ENCODE measurements at regions not wholly inside any gene's neighbourhood (a gene's known extent, or its start where the extent isn't known, plus 50 kb on each side); places are given as distances from the start of the nearest gene placed in this dataset.

- ATAC-seq (ENCODE audit: insufficient read depth, low read depth), result no peak
- no peak overlapping the region for H3K27ac ChIP-seq (ENCODE audit: low read length)
- no peak for DNase-seq
- H3K27me3 ChIP-seq (ENCODE audit: insufficient read depth, low read length, poor library complexity), result no peaks in the 10 kb centered on the region
- H2AFZ ChIP-seq (ENCODE audit: low read depth, low read length), result no peak overlapping the region
- no peak overlapping the region for H3K4me3 ChIP-seq (ENCODE audit: low read depth in 1 of 2, low read length in 2 of 2)
- no peak for TF ChIP-seq EZH2 (IDR thresholded peaks at IDR 0.05; ENCODE audit: borderline replicate concordance, low read depth, low read length, severe bottlenecking)
- no peak for TF ChIP-seq CTCF (IDR thresholded peaks at IDR 0.05; ENCODE audit: borderline replicate concordance, extremely low read depth, low read length, poor library complexity, severe bottlenecking)
- no peaks in the 10 kb centered on the region for H3K79me2 ChIP-seq (ENCODE audit: insufficient read depth, low read length)
- H4K20me1 ChIP-seq (ENCODE audit: insufficient read depth, low read length), result no peaks in the 10 kb centered on the region
- no peaks in the 10 kb centered on the region for H3K36me3 ChIP-seq (ENCODE audit: insufficient read depth, low read length)
- no peak overlapping the region for H3K9ac ChIP-seq (ENCODE audit: low read depth, low read length)
- no peaks in the 10 kb centered on the region for H3K9me3 ChIP-seq (ENCODE audit: insufficient read depth, low read length, severe bottlenecking)
- H3K4me1 ChIP-seq (ENCODE audit: insufficient read depth, low read length), result no peaks in the 10 kb centered on the region
- H3K4me2 ChIP-seq (ENCODE audit: insufficient read depth, low read length), result no peak overlapping the region
These were observed 248.5 kb downstream of the BUB3 start for GRCh38 chr10:123402656-123403055.

- no peaks in the 10 kb centered on the region for H3K4me1 ChIP-seq (ENCODE audit: insufficient read depth, low read length)
- DNase-seq, result no peak
- H3K9ac ChIP-seq (ENCODE audit: low read depth, low read length), result no peak overlapping the region
- no peaks in the 10 kb centered on the region for H3K79me2 ChIP-seq (ENCODE audit: insufficient read depth, low read length)
- H3K4me2 ChIP-seq (ENCODE audit: insufficient read depth, low read length), result no peak overlapping the region
- H3K4me3 ChIP-seq (ENCODE audit: low read depth in 1 of 2, low read length in 2 of 2), result no peak overlapping the region
- no peak overlapping the region for H2AFZ ChIP-seq (ENCODE audit: low read depth, low read length)
- no peak overlapping the region for H3K27ac ChIP-seq (ENCODE audit: low read length)
- no peaks in the 10 kb centered on the region for H4K20me1 ChIP-seq (ENCODE audit: insufficient read depth, low read length)
- no peak for ATAC-seq (ENCODE audit: insufficient read depth, low read depth)
- H3K9me3 ChIP-seq (ENCODE audit: insufficient read depth, low read length, severe bottlenecking), result no peaks in the 10 kb centered on the region
- TF ChIP-seq EZH2 (IDR thresholded peaks at IDR 0.05; ENCODE audit: borderline replicate concordance, low read depth, low read length, severe bottlenecking) (no peak), CTCF (IDR thresholded peaks at IDR 0.05; ENCODE audit: borderline replicate concordance, extremely low read depth, low read length, poor library complexity, severe bottlenecking) (no peak)
- H3K36me3 ChIP-seq (ENCODE audit: insufficient read depth, low read length), result no peaks in the 10 kb centered on the region
- H3K27me3 ChIP-seq (ENCODE audit: insufficient read depth, low read length, poor library complexity), result no peaks in the 10 kb centered on the region
These were observed 250.2 kb downstream of the BUB3 start for GRCh38 chr10:123404357-123404756.

- DNase-seq (no peak), ATAC-seq (ENCODE audit: insufficient read depth, low read depth) (no peak)
- H2AFZ ChIP-seq (ENCODE audit: low read depth, low read length), result no peak overlapping the region
These were observed 254.5 kb downstream of the BUB3 start for GRCh38 chr10:123408660-123409059.

More at GRCh38 chr10:123408660-123409059, 254.5 kb downstream of the BUB3 start:
- TF ChIP-seq CTCF (IDR thresholded peaks at IDR 0.05; ENCODE audit: borderline replicate concordance, extremely low read depth, low read length, poor library complexity, severe bottlenecking) (no peak), EZH2 (IDR thresholded peaks at IDR 0.05; ENCODE audit: borderline replicate concordance, low read depth, low read length, severe bottlenecking) (no peak)
- H3K36me3 ChIP-seq (ENCODE audit: insufficient read depth, low read length), result no peaks in the 10 kb centered on the region
- H3K4me2 ChIP-seq (ENCODE audit: insufficient read depth, low read length), result no peak overlapping the region
- no peak overlapping the region for H3K4me3 ChIP-seq (ENCODE audit: low read depth in 1 of 2, low read length in 2 of 2)
- H3K9me3 ChIP-seq (ENCODE audit: insufficient read depth, low read length, severe bottlenecking), result no peaks in the 10 kb centered on the region
- no peaks in the 10 kb centered on the region for H3K4me1 ChIP-seq (ENCODE audit: insufficient read depth, low read length)
- H3K27me3 ChIP-seq (ENCODE audit: insufficient read depth, low read length, poor library complexity), result no peaks in the 10 kb centered on the region
- H4K20me1 ChIP-seq (ENCODE audit: insufficient read depth, low read length), result no peaks in the 10 kb centered on the region
- no peak overlapping the region for H3K27ac ChIP-seq (ENCODE audit: low read length)
- no peak overlapping the region for H3K9ac ChIP-seq (ENCODE audit: low read depth, low read length)
- H3K79me2 ChIP-seq (ENCODE audit: insufficient read depth, low read length), result no peaks in the 10 kb centered on the region

Measured in DND-41 (cell line).